ENCODE measurements at regions not wholly inside any gene's neighbourhood (a gene's known extent, or its start where the extent isn't known, plus 50 kb on each side); places are given as distances from the start of the nearest gene placed in this dataset.

- TF ChIP-seq POLR2A (IDR thresholded peaks at IDR 0.05) (no peak), CTCF (IDR thresholded peaks at IDR 0.05) (no peak)
- Histone ChIP-seq H3K27ac (no peak overlapping the region), H3K4me1 (no peaks in the 10 kb centered on the region), H3K9me3 (no peaks in the 10 kb centered on the region), H3K4me3 (no peak overlapping the region), H3K27me3 (no peaks in the 10 kb centered on the region), H3K36me3 (replicated peaks in 1 of 2; ENCODE audit: insufficient read depth in 1 of 2, low read depth in 2 of 2) (no peaks in the 10 kb centered on the region)
- ATAC-seq (no peak), DNase-seq (no peak)
- WGBS, 2 donors, result 67 to 73% methylated on average over 7 to 9 of the region's 9 CpGs
- intact Hi-C loops (cut with DNase I), result no loop called here
Observed at GRCh38 chr5:174159327-174160114, 114.0 kb downstream of the NSG2 start.

GRCh38 chr5:174165406-174165805, 119.9 kb downstream of the NSG2 start:
- H3K36me3 ChIP-seq (replicated peaks in 1 of 2; ENCODE audit: insufficient read depth in 1 of 2, low read depth in 2 of 2), result no peaks in the 10 kb centered on the region
- H3K9me3 ChIP-seq, result no peaks in the 10 kb centered on the region
- TF ChIP-seq POLR2A (IDR thresholded peaks at IDR 0.05), result no peak
- DNase-seq (no peak), ATAC-seq (no peak)
- 73 to 79% methylated on average over 9 of the region's 9 CpGs for WGBS, 2 donors
- no peak overlapping the region for H3K27ac ChIP-seq
- peaks cover 8% of the 10 kb centered on the region for H3K4me1 ChIP-seq
- no peak overlapping the region for H3K4me3 ChIP-seq
- no peaks in the 10 kb centered on the region for H3K27me3 ChIP-seq
- intact Hi-C loops (cut with DNase I), result no loop called here

- ATAC-seq, result no peak
- Histone ChIP-seq H3K9me3 (no peaks in the 10 kb centered on the region), H3K36me3 (replicated peaks in 1 of 2; ENCODE audit: insufficient read depth in 1 of 2, low read depth in 2 of 2) (no peaks in the 10 kb centered on the region), H3K4me3 (no peak overlapping the region), H3K4me1 (peaks cover 8% of the 10 kb centered on the region), H3K27me3 (no peaks in the 10 kb centered on the region), H3K27ac (no peak overlapping the region)
- intact Hi-C loops (cut with DNase I), result no loop called here
- WGBS, 2 donors, result 61 to 65% methylated on average over 10 of the region's 10 CpGs
- TF ChIP-seq POLR2A (IDR thresholded peaks at IDR 0.05) (no peak), CTCF (IDR thresholded peaks at IDR 0.05) (no peak)
- DNase-seq, result peak in 2 of 4 donors; percentile 25 to 26
Observed at GRCh38 chr5:174166231-174167079, 120.9 kb downstream of the NSG2 start.

GRCh38 chr5:174167080-174167910, 121.8 kb downstream of the NSG2 start:
- Histone ChIP-seq H3K4me1 (peaks cover 8% of the 10 kb centered on the region), H3K9me3 (no peaks in the 10 kb centered on the region), H3K27me3 (no peaks in the 10 kb centered on the region), H3K27ac (no peak overlapping the region), H3K36me3 (replicated peaks in 1 of 2; ENCODE audit: insufficient read depth in 1 of 2, low read depth in 2 of 2) (no peaks in the 10 kb centered on the region), H3K4me3 (no peak overlapping the region)
- DNase-seq, result no peak
- WGBS, 2 donors, result 75 to 78% methylated on average over 16 of the region's 16 CpGs
- intact Hi-C loops (cut with DNase I), result no loop called here
- ATAC-seq, result no peak
- no peak for TF ChIP-seq POLR2A (IDR thresholded peaks at IDR 0.05)
- no peak for TF ChIP-seq CTCF (IDR thresholded peaks at IDR 0.05)

GRCh38 chr5:174172152-174172551, 126.6 kb downstream of the NSG2 start:
- Histone ChIP-seq H3K36me3 (replicated peaks in 1 of 2; ENCODE audit: insufficient read depth in 1 of 2, low read depth in 2 of 2) (no peaks in the 10 kb centered on the region), H3K9me3 (no peaks in the 10 kb centered on the region), H3K27me3 (no peaks in the 10 kb centered on the region), H3K4me3 (no peak overlapping the region), H3K4me1 (no peaks in the 10 kb centered on the region), H3K27ac (no peak overlapping the region)
- DNase-seq (no peak), ATAC-seq (no peak)
- TF ChIP-seq CTCF (IDR thresholded peaks at IDR 0.05) (no peak), POLR2A (IDR thresholded peaks at IDR 0.05) (no peak)
- 12 to 22% methylated on average over 5 of the region's 5 CpGs for WGBS, 2 donors
- intact Hi-C loops (cut with DNase I), result no loop called here

All from body of pancreas (tissue), 4 donors.